ENCODE measurements at regions not wholly inside any gene's neighbourhood (a gene's known extent, or its start where the extent isn't known, plus 50 kb on each side); places are given as distances from the start of the nearest gene placed in this dataset.

- no peak overlapping the region for H3K9ac ChIP-seq (ENCODE audit: low read length)
- DNase-seq, result no peak
- H3K18ac ChIP-seq (ENCODE audit: low read depth in 1 of 2, low read length in 2 of 2), result no peak overlapping the region
- H3K4me2 ChIP-seq (ENCODE audit: low read length, poor library complexity, severe bottlenecking), result no peak overlapping the region
- no peak overlapping the region for H2AFZ ChIP-seq (ENCODE audit: low read depth, low read length)
- H3K79me1 ChIP-seq (replicated peaks; ENCODE audit: low read length, poor library complexity, severe bottlenecking), result no peaks in the 10 kb centered on the region
- H3K27me3 ChIP-seq (ENCODE audit: control insufficient read depth in 1 of 2, insufficient read depth in 1 of 2, low read length in 2 of 2), result no peaks in the 10 kb centered on the region
- no peak overlapping the region for H3K23ac ChIP-seq (ENCODE audit: low read length in 2 of 2)
- no peak overlapping the region for H3K4ac ChIP-seq (ENCODE audit: low read depth in 1 of 2, low read length in 2 of 2)
- 100% methylated on average over 1 of the region's 2 CpGs for WGBS
- H2BK5ac ChIP-seq (ENCODE audit: low read depth, low read length, poor library complexity, severe bottlenecking), result no peak overlapping the region
- H4K91ac ChIP-seq (ENCODE audit: low read length), result no peak overlapping the region
- H2AK5ac ChIP-seq (ENCODE audit: low read length, severe bottlenecking), result no peak overlapping the region
- H4K8ac ChIP-seq (ENCODE audit: low read length), result no peak overlapping the region
- H3K27ac ChIP-seq (ENCODE audit: low read length, poor library complexity, severe bottlenecking), result no peak overlapping the region
- no peak overlapping the region for H2BK15ac ChIP-seq (ENCODE audit: low read depth, poor library complexity, severe bottlenecking)
- no peak overlapping the region for H3K4me3 ChIP-seq (ENCODE audit: insufficient read depth in 1 of 2, low read depth in 1 of 2, low read length in 2 of 2)
- no peaks in the 10 kb centered on the region for H3K4me1 ChIP-seq (ENCODE audit: control insufficient read depth, insufficient read depth, low read depth, low read length)
- H2BK12ac ChIP-seq (ENCODE audit: low read length in 2 of 2), result no peak overlapping the region
- H2BK120ac ChIP-seq (ENCODE audit: low read depth, low read length), result no peak overlapping the region
- no peak overlapping the region for H3K14ac ChIP-seq (ENCODE audit: low read length in 2 of 2)
- H3K9me3 ChIP-seq (ENCODE audit: control insufficient read depth, low read length), result no peaks in the 10 kb centered on the region
- no peaks in the 10 kb centered on the region for H3K36me3 ChIP-seq (ENCODE audit: control insufficient read depth in 1 of 2, insufficient read depth in 2 of 2, low read depth in 1 of 2, low read length in 2 of 2)
These were observed 526.6 kb upstream of the MARCKS start for GRCh38 chr6:113330636-113330946.

DNA sequence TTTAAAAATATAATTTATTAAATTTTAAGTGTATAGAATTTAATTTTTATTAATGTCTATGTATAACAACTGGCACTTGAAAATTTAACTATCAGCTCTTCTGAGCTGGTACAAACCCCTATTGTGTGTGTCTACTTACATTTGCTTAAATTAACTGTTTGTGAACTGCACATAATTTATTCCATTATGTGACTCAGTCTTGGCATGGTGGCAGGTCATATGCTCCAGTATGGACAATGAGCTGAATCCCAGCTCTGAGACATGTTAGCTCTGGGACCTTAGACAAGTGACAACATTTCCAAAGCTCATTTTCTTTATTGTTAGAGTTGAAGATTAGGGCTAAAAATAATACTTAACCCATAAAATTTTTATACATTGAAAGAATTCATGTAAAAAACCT, 526.1 kb upstream of the MARCKS start:
- Histone ChIP-seq H2BK12ac (ENCODE audit: low read length in 2 of 2) (no peak overlapping the region), H3K27me3 (ENCODE audit: control insufficient read depth in 1 of 2, insufficient read depth in 1 of 2, low read length in 2 of 2) (no peaks in the 10 kb centered on the region), H3K14ac (ENCODE audit: low read length in 2 of 2) (no peak overlapping the region), H3K4me1 (ENCODE audit: control insufficient read depth, insufficient read depth, low read depth, low read length) (no peaks in the 10 kb centered on the region), H3K23ac (ENCODE audit: low read length in 2 of 2) (no peak overlapping the region), H2BK120ac (ENCODE audit: low read depth, low read length) (no peak overlapping the region), H2AFZ (ENCODE audit: low read depth, low read length) (no peak overlapping the region), H2BK15ac (ENCODE audit: low read depth, poor library complexity, severe bottlenecking) (no peak overlapping the region), H3K18ac (ENCODE audit: low read depth in 1 of 2, low read length in 2 of 2) (no peak overlapping the region), H3K4ac (ENCODE audit: low read depth in 1 of 2, low read length in 2 of 2) (no peak overlapping the region), H4K91ac (ENCODE audit: low read length) (no peak overlapping the region), H3K4me2 (ENCODE audit: low read length, poor library complexity, severe bottlenecking) (no peak overlapping the region), H3K36me3 (ENCODE audit: control insufficient read depth in 1 of 2, insufficient read depth in 2 of 2, low read depth in 1 of 2, low read length in 2 of 2) (no peaks in the 10 kb centered on the region), H4K8ac (ENCODE audit: low read length) (no peak overlapping the region), H2AK5ac (ENCODE audit: low read length, severe bottlenecking) (no peak overlapping the region), H3K9ac (ENCODE audit: low read length) (no peak overlapping the region), H3K4me3 (ENCODE audit: insufficient read depth in 1 of 2, low read depth in 1 of 2, low read length in 2 of 2) (no peak overlapping the region), H3K9me3 (ENCODE audit: control insufficient read depth, low read length) (no peaks in the 10 kb centered on the region), H3K79me1 (replicated peaks; ENCODE audit: low read length, poor library complexity, severe bottlenecking) (no peaks in the 10 kb centered on the region), H2BK5ac (ENCODE audit: low read depth, low read length, poor library complexity, severe bottlenecking) (no peak overlapping the region), H3K27ac (ENCODE audit: low read length, poor library complexity, severe bottlenecking) (no peak overlapping the region)
- DNase-seq, result no peak

DNA sequence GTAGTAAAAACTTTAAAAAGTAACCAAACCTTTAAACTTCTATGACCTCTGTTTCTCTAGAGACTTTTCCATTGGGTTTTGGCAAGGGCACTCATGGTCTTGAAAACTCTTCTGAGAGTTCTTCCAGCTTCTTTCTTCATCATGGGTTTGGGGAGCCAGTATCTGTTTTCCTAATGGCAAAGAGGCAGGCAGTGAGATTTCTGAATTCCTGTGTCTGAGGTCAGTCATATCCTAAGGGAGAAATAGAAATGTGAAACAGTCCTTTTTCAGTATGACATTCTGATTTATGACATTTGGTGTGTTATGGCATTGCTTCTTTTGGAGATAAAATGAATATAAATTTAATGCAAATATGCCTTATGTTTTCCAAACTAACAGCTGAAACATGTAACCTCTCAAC, 518.5 kb upstream of the MARCKS start:
- H3K36me3 ChIP-seq (ENCODE audit: control insufficient read depth in 1 of 2, insufficient read depth in 2 of 2, low read depth in 1 of 2, low read length in 2 of 2), result no peaks in the 10 kb centered on the region
- H2BK5ac ChIP-seq (ENCODE audit: low read depth, low read length, poor library complexity, severe bottlenecking), result no peak overlapping the region
- H2BK15ac ChIP-seq (ENCODE audit: low read depth, poor library complexity, severe bottlenecking), result no peak overlapping the region
- no peak overlapping the region for H3K27ac ChIP-seq (ENCODE audit: low read length, poor library complexity, severe bottlenecking)
- H3K4me1 ChIP-seq (ENCODE audit: control insufficient read depth, insufficient read depth, low read depth, low read length), result no peaks in the 10 kb centered on the region
- no peak overlapping the region for H4K8ac ChIP-seq (ENCODE audit: low read length)
- H3K27me3 ChIP-seq (ENCODE audit: control insufficient read depth in 1 of 2, insufficient read depth in 1 of 2, low read length in 2 of 2), result no peaks in the 10 kb centered on the region
- no peak overlapping the region for H2BK120ac ChIP-seq (ENCODE audit: low read depth, low read length)
- no peak overlapping the region for H3K14ac ChIP-seq (ENCODE audit: low read length in 2 of 2)
- no peak overlapping the region for H4K91ac ChIP-seq (ENCODE audit: low read length)
- H3K18ac ChIP-seq (ENCODE audit: low read depth in 1 of 2, low read length in 2 of 2), result no peak overlapping the region
- H3K79me1 ChIP-seq (replicated peaks; ENCODE audit: low read length, poor library complexity, severe bottlenecking), result no peaks in the 10 kb centered on the region
- H3K9me3 ChIP-seq (ENCODE audit: control insufficient read depth, low read length), result no peaks in the 10 kb centered on the region
- H3K9ac ChIP-seq (ENCODE audit: low read length), result no peak overlapping the region
- no peak overlapping the region for H2AK5ac ChIP-seq (ENCODE audit: low read length, severe bottlenecking)
- H3K4me3 ChIP-seq (ENCODE audit: insufficient read depth in 1 of 2, low read depth in 1 of 2, low read length in 2 of 2), result no peak overlapping the region
- H3K4ac ChIP-seq (ENCODE audit: low read depth in 1 of 2, low read length in 2 of 2), result no peak overlapping the region
- H3K23ac ChIP-seq (ENCODE audit: low read length in 2 of 2), result no peak overlapping the region
- no peak overlapping the region for H2BK12ac ChIP-seq (ENCODE audit: low read length in 2 of 2)
- DNase-seq, result no peak
- H2AFZ ChIP-seq (ENCODE audit: low read depth, low read length), result no peak overlapping the region
- H3K4me2 ChIP-seq (ENCODE audit: low read length, poor library complexity, severe bottlenecking), result no peak overlapping the region

GRCh38 chr6:113339209-113339608, 517.9 kb upstream of the MARCKS start:
- Histone ChIP-seq H3K79me1 (replicated peaks; ENCODE audit: low read length, poor library complexity, severe bottlenecking) (no peaks in the 10 kb centered on the region), H3K23ac (ENCODE audit: low read length in 2 of 2) (no peak overlapping the region), H2AK5ac (ENCODE audit: low read length, severe bottlenecking) (no peak overlapping the region), H3K9me3 (ENCODE audit: control insufficient read depth, low read length) (no peaks in the 10 kb centered on the region), H2BK5ac (ENCODE audit: low read depth, low read length, poor library complexity, severe bottlenecking) (no peak overlapping the region), H3K4me1 (ENCODE audit: control insufficient read depth, insufficient read depth, low read depth, low read length) (no peaks in the 10 kb centered on the region), H4K8ac (ENCODE audit: low read length) (no peak overlapping the region), H3K18ac (ENCODE audit: low read depth in 1 of 2, low read length in 2 of 2) (no peak overlapping the region), H3K9ac (ENCODE audit: low read length) (no peak overlapping the region), H2AFZ (ENCODE audit: low read depth, low read length) (no peak overlapping the region), H3K4me3 (ENCODE audit: insufficient read depth in 1 of 2, low read depth in 1 of 2, low read length in 2 of 2) (no peak overlapping the region), H3K27me3 (ENCODE audit: control insufficient read depth in 1 of 2, insufficient read depth in 1 of 2, low read length in 2 of 2) (no peaks in the 10 kb centered on the region), H2BK15ac (ENCODE audit: low read depth, poor library complexity, severe bottlenecking) (no peak overlapping the region), H3K14ac (ENCODE audit: low read length in 2 of 2) (no peak overlapping the region), H3K27ac (ENCODE audit: low read length, poor library complexity, severe bottlenecking) (no peak overlapping the region), H2BK120ac (ENCODE audit: low read depth, low read length) (no peak overlapping the region), H3K36me3 (ENCODE audit: control insufficient read depth in 1 of 2, insufficient read depth in 2 of 2, low read depth in 1 of 2, low read length in 2 of 2) (no peaks in the 10 kb centered on the region), H2BK12ac (ENCODE audit: low read length in 2 of 2) (no peak overlapping the region), H3K4me2 (ENCODE audit: low read length, poor library complexity, severe bottlenecking) (no peak overlapping the region), H3K4ac (ENCODE audit: low read depth in 1 of 2, low read length in 2 of 2) (no peak overlapping the region), H4K91ac (ENCODE audit: low read length) (no peak overlapping the region)
- no peak for DNase-seq

All from mesenchymal stem cell (in vitro differentiated cells and primary cell).